ENCODE measurements at regions not wholly inside any gene's neighbourhood (a gene's known extent, or its start where the extent isn't known, plus 50 kb on each side); places are given as distances from the start of the nearest gene placed in this dataset.
A peak's percentile ranks its signal among the peaks of the same experiment; 100 is the strongest.

DNA sequence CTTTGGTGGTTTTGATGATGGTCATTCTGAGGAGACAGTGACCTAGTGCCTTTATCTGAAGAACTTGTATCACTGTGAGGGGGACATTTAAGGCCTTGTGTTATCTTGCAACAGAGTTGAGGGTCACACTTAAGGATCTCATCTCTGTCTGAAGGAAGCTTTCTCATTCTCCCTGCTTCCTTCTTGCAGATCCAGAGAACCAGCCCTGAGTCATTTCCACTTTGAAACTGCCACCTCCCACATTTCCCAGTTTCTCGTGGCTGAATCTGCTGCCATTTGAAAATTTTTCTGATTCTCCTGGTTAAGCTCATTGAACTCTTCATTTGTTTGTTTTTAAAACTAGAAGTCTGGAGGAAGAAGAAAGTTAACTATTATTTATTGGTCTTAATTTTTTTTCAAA, 190.2 kb upstream of the CDH11 start:
- no peak for DNase-seq (ENCODE audit: low spot score)

DNA sequence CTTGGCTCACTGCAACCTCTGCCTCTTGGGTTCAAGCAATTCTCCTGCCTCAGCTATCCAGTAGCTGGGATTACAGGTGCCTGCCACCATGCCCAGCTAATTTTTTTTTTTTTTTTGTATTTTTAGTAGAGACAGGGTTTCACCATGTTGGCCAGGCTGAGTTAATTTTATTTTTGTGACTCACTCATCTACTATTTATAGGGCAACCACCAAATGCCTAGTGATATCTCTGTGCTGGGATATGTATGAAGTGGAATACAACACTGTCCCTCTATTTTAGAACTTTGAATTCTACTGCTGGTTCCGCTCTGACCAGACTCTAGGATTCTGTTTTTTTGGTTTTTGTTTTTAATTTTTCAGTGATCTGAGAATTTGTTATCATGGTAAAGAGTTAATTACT, 188.6 kb upstream of the CDH11 start:
- peak; percentile 10 for DNase-seq (ENCODE audit: low spot score)

DNA sequence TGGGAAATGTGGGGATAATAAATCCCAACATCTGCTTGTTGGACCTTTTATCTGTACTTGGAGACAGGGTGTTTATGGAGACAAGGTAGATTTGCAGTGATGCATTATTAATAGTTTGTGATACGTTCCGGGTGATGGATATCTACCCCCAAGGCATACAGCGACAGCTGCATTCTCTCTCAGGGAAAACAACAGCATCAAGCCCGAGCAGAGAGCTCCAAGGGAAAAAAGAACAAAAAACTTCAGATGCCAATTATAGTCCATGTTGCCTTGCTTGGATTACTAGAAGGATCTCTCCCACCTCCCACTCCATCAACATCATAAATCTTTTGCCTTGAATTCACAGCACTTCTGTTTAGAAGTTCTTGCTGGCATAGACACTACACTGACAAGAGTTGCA, 187.5 kb upstream of the CDH11 start:
- DNase-seq (ENCODE audit: low spot score): no peak

DNA sequence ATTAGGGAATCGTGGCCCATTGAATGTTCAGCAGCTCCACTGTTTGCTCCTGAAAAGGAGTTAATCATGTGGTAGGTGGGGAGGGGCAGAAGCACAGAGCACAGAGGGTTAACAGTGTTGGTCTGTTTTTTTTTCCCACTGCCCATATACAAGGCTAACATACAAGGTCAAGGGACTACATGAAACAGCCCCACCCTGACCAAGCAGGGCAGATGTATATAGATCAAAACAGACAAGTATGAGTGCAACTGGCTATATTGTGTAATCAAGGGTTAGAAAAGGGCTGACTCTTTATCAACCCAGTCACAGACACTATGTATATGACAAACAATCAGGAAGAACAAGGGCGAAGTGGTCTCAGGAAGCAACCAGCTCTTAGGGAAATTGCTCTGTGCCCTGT, 186.6 kb upstream of the CDH11 start:
- DNase-seq (ENCODE audit: low spot score): no peak

DNA sequence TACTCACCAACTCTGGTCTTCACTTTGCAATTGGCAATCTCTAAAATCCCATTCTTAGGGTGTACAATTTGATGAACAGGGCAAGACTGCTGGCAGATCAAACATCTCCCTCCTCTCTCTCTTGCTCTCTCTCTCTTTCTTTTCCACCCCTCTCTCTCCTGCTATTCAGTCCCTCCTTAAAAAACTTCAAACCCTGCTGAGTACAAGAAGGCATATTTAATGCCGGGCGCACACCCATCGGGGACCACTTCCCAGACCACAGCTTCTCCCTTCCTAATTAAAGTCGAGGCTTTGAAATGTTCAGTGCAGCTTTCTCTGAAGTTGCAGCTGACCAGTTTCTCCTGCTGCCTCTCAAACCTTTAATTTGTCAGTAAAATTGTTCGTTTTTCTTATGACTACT, 185.4 kb upstream of the CDH11 start:
- DNase-seq (ENCODE audit: low spot score): no peak

DNA sequence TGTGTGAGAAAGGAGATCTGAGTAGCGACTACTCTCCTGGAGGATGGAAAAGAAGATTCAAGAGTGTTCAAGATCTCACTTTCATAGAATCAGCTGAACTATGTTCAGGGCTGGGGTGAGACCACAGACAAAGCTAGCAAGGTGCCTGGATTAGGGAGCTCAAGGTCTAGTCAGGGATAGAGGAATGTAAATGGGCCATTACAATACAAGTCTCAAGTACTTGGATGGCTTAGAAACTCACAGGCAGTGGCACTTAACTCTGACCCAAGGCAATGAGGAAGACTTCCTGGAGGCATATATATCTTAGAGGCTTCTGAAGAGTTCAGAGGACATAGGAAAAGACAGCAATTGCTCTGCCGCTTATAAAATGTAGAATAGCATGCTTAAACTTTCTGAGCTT, 184.9 kb upstream of the CDH11 start:
- DNase-seq (ENCODE audit: low spot score): no peak

DNA sequence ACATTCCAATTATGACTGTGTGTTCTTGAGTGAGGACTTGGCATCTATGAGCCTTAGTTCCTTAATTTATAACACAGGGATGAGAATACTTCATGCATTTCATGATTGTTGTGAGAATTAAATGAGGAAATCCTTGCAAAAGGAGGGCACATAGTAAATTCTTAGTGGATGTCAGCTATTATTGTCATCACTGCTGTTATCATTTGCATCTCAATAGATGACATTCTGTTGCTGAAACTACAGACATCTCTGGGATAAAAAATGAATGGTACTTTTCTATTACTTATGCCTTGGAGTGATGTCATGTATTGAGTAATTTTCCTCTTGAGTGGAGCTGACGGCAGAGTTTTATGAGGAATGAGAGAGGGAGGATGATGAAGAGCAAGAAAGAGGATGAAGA, 184.4 kb upstream of the CDH11 start:
- DNase-seq (ENCODE audit: low spot score): no peak

DNA sequence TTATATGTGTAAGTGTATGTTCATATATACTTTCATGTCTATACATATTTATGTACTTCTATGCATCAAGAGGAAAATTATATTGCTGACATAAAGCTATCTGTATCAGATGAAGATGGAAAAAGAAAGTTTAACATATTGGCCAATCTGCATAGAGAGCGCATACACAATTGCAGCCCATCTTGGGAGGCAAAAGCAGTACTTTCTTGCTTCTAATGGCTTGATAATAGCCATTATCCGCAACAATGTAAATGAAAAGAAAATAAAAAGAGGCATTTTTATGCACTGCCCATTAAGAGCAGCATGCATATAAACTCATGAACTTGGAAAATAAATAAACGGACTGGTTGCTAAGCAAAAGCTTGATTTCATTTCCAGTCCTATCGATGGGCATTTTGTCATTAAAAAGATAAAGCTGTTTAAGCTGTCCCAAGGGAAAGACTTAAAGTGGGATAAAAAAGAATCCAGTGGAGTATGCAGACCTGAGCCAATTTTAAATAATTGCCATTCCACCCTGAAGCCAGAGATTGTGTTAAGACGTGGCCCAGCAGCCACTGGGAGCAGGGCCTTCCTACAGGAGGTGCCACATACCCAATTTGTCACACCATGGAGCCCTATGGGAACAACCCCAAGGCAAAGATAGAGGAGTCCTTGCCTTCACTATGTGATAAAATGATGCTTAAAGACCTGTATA, 183.6 kb upstream of the CDH11 start:
- DNase-seq (ENCODE audit: low spot score): no peak

DNA sequence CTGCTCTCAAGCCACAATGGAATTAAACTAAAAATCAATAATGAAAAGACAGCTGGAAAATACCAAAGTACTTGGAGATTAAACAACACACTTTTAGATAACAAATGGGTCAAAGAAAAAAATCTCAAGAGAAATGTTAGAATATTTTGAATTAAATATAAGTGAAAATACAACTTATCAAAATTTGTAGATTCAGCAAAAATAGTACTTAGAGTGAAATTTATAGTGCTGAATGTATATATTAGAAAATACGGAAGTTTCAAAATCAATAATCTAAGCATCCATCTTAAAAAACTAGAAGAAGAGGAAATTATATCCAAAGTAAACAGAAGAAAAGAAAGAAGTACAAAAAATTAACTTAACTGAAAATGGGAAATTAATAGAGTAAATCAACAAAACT, 179.2 kb upstream of the CDH11 start:
- no peak for DNase-seq (ENCODE audit: low spot score)

DNA sequence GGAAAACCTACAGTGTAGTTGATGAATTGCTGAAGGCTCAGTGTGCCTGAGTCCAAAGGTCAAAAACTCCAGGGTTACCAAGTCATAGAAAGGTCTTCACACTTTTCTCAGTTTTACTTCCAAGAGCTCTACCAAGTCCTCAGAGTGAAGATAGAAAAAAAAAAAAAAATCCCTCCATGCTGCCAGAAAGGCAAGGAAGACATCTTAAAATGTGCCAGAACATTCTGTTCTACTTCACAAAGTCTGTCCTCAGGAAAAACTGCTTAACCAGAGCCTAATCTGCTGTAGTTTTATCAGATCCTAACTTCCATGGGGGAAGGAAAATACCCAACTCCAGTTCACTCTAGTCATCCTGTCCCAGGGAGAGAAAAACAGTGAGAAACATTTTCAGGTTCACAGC, 175.6 kb upstream of the CDH11 start:
- no peak for DNase-seq (ENCODE audit: low spot score)

DNA sequence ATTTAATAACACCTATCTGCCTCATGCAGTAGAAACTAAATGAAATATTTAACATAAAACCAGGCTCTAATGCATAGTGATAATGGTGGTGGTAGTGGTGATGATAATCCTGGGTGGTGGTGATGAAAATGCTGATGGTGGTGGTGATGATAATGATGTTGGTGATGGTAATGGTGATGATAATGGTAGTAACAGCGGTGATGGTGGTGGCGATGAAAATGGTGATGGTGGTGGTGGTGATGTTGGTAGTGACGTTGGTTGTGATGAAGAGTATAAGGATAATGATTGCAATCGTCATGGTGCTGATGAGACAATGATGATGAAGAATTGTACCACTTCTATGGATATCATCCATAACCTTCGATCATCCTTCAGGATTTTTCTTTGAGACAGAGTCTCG, 173.7 kb upstream of the CDH11 start:
- no peak for DNase-seq (ENCODE audit: low spot score)

DNA sequence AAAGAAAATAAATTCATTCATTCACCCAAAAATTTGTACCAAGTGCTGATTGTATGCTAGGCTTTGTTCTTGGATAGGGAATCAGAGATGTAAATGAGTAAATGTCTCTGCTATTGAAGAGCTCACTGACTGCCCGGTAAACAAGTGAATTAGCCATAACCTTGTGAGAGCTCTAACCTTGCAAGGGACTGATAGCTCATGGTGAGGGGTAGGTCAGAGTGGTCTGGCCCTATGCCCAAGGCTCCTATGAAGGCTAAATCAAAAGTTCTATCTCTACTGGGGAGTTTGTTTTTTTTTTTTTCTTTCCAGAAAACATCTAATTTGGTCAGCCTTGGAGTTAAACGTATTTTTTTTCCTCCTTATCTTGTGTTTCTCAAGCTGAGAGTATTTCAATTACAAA, 172.8 kb upstream of the CDH11 start:
- no peak for DNase-seq (ENCODE audit: low spot score)

DNA sequence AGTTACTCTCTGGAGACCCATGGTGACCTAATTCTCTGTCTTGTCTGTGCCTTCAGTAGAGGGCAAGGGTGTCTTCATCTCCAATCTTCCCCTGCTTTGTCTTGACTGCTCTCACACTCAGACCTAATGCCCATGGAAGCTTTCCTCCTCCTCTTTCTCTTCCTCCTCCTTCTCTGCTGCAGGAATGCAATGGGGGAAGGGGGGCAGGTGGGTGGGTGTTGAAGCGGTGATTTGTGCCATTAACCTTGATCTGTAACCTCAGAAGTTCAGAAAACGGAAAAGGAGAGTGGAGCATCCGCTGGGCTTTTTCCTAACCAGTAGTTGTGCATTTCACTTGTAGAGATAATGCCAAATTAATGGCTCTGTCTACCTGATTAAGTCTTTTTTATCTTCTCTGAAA, 172.3 kb upstream of the CDH11 start:
- DNase-seq (ENCODE audit: low spot score): no peak

DNA sequence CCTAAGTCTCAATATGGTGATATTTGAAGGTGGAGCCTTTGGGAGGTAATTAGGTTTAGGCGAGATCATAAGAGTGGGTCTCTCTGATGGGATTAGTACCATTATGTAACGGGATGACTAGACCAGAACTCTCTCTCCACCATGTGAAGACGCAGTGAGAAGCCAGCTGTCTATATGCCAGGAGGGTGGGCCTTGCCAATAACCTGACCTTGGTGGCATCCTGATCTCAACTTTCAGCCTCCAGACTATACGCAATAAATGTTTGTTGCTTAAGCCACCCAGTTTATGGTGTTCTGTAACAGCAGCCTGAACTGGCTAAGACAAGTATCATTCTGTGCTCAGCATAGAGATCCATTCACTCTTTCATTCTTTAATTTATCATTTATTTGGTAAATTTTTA, 167.2 kb upstream of the CDH11 start:
- DNase-seq (ENCODE audit: low spot score): no peak

DNA sequence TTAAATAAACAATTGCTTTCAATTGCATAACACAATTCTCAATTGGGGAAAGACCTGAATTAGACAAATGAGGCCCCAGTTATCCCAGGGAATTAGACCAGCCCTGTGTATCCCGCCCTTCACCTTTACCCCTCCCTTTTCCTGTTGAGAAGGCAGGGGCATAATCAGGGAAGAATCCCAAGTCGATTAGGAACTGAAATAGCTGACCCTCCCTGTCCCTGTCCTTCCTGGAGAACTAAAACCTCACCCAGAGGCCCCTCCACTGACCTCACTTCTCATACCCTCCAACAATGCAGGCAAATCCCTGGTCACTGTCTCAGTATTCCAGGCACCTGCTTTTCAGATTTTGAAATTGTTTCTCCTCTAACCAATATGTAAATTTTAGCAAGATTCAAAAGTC, 165.4 kb upstream of the CDH11 start:
- no peak for DNase-seq (ENCODE audit: low spot score)

DNA sequence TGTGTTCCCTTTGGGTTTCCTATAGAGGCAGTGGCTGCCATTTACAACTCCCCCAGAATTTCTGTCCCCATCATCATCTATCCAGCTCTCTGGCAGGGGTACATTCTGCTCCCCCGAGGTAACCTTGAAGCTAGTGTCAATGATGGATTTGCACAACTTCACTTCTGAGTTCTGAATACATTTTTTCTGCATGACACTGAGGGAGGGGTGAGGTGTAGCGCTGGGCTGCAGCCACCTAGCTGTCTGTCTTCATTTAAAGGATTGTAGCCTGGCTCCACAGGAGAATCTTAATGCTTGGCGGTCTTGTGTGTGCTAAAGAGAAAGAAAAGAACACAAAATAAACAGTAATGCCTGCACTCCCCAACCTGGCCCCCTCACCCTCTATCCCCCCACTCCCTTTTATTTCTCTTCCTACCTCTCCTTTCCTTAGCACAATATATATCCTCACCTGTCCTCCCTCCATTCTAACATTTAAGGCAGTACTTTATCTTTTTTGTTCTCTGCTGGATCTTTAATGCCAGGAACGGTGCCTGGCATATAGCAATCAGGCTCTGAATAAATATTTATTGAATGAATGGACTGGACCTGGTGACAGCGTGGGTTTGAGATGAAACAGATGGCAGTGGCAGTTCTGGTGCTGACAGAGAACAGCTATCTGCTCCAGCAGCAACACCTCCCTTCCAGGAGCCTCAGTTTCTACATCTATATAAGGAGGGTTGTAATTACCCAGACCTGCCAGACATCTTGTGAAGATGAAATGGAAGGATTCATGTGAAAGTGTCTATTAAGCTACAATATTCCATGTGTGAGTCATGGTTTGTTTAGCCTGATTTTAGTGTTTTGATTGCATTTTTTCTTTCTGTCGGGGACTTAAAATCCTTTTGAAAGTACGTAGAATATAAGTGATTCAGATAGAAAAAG, 163.5 kb upstream of the CDH11 start:
- no peak for DNase-seq (ENCODE audit: low spot score)

DNA sequence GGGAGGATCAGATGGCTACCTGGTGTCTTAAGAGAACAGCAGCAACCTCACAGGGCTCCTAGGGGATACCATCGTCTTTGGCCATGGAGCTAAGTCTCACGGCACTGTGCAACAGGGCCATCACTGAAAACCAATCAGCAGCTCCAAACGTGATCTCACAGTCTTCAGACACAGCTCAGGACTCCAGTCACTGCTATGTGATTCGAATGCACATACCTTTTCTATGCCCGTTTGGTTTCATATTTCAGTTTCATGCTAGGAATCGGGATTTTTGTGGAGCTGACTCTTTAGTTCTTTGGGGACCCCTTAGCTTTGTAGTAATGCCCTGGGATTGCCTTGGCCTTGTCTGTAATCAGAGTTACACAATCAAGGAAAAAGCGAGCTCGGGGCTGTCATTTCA, 162.8 kb upstream of the CDH11 start:
- DNase-seq (ENCODE audit: low spot score): peak; percentile 1

DNA sequence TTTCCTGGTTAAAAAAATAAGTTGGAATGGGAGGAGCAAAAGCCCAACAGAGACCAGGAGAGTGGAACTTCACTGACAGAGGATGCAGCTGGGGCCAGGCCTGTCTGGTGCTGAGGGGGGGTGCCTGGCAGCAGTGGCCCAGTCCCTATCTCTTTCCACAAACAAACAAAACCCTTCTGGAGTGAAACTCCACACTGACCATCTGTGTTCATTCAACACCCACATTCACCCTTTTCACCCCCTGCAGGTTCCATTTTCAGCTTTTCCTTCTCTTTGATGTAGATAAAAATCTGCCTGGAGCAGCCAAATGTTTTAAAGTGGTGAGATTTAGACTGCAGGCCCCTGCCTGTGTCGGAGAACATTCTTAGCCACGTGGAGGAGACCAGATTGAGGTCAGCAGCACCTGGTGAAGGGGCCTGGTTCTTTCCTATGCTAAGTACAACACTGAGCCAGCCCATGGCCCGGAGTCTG, 161.4 kb upstream of the CDH11 start:
- DNase-seq (ENCODE audit: low spot score): no peak

DNA sequence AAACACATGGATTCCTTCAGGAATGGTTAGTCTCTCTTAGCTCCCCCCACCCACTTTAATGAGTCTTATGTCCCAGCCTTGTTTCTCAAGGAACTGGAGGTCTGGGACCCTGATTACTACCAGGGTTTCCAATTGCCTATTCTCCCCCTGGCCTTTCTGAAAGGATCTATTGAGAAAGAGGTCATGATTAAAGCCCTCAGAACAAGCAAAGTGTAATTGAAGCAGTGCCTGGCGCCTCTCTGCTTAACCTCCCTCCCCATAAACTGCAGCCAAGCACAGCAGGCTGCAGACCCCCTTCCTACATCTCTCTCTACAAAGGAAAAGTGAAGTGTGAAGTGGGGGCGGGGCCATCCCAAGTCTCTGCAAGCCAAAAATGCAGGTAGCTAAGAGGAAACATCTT, 159.7 kb upstream of the CDH11 start:
- no peak for DNase-seq (ENCODE audit: low spot score)

DNA sequence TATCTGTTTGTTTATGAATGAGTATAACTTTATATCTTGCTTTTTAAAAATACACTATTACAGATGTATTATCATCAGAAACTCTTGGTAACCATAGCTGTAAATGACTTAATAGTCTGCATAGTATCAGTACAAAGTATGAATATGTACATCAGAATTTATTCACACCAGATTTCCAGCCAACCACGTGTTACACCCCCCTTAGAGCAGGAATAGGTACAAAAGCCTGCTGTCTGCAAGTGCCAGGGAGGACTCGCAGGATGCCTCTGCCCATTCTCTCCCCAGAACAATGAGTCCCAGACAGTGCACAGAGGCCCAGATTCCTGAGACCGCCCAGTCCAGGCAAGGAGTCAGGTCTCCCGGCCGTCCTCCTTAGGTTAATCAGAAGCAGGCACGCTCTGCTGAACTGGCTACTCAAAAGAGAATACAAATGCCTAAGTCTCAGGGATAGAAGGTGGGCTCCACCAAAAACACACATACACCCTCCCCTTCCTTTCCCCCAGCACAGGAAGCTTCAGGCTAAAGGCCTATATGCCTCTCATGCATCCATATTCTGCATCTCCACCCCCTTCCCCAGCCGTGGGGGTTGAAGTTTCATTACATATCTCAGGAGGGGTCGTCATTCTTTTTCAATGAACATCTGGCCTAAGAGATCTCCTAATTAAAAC, 159.1 kb upstream of the CDH11 start:
- no peak for DNase-seq (ENCODE audit: low spot score)

DNA sequence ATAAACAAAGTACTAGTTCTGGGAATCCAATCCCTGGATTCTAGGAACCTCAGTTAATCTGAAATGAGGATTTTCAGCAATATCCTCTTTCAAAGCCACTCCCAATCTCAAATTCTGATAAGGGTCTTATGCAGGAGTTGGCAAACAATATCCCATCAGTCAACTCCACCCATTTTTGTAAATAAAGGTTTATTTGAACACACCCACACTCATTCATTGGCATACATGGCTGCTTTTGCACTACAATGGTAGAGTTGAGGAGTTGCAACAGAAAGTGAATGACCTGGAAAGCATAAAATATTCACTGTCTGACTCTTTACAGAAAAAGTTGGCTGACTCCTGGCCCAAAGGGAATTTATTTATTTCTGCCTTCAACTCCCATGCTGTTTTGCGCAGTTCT, 157.7 kb upstream of the CDH11 start:
- no peak for DNase-seq (ENCODE audit: low spot score)

DNA sequence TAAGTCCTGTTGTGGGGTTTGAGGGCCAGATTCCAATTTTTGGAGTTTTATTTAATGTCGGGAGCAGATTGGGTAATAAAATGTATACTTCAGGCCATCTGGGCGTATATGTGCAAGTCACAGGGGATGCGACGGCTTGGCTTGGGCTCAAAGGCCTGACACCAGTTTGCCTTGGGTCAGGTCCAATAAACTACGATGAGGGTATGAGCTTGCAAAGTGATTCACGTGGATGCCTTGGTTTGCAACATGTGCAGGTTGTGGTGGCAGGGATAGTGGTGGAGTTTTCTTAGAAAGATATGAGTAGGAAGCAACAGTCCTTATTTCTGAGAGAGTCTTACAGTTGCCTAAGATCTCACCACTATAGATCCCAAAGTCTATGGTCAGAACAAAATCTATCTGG, 157.0 kb upstream of the CDH11 start:
- no peak for DNase-seq (ENCODE audit: low spot score)

DNA sequence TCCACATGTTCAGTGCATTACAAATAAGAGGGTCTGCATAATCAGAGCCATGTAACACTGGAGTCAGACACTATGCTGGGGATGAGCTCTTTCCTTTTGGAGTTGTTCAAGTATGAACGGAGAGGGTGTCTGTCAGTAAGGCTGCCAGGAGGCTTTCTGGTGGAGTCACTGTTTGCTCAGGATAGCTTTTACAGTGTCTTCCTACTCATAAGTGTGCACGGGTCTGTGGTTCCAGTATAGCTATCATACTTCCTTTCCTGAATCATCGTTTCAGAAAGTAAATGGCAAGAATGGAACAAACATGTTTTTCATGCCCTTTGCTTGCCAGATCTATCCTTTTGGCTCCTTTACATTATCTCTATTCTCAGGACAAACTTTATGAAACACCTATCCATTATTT, 152.7 kb upstream of the CDH11 start:
- no peak for DNase-seq (ENCODE audit: low spot score)
